ENCODE measurements at regions not wholly inside any gene's neighbourhood (a gene's known extent, or its start where the extent isn't known, plus 50 kb on each side); places are given as distances from the start of the nearest gene placed in this dataset.
"Not testable (repeated sequence)": the region's sequence is repeated elsewhere in the genome, so short reads cannot be mapped to it uniquely, and the experiment has no call there.

- no peak for DNase-seq
Measured at GRCh38 chr11:121936781-121937447, 179.1 kb downstream of the BLID start.

DNA sequence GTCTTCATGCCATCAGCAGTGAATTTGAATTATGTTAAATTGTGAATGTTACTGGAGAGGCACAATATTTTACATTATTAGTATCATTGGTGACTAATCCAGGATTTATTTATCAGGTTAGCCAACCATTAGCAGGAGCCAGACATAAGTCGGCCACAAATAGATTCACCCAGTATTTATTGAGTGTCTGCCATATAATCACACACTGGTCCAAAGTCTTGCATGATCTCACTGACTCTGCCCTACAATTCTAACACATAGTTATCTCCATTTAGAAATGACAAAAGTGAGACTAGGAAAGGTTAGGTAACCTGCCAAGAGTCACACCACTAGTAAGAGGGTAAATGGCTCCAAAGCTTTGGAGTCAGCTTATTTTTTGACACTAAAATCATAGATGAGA, 179.6 kb downstream of the BLID start:
- DNase-seq, result no peak

- DNase-seq, result no peak
Measured at GRCh38 chr11:121933694-121934093, 182.3 kb downstream of the BLID start.

DNA sequence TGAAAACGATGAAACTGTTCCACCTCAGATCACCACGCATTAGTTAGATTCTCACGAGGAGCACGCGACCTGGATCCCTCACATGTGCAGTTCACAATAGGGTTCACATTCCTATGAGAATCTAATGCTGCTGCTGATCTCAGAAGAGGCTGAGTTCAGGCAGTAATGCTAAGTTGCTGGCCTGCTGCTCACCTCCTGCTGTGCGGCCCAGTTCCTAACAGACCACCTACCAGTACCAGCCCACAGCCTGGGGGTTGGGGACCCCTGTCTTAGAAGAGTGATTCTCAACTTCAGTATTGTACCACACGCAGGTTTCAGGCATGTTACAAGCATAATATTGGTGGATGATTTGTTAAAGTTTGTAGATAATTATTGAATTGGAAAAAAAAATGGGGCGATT, 182.7 kb downstream of the BLID start:
- no peak for DNase-seq

DNA sequence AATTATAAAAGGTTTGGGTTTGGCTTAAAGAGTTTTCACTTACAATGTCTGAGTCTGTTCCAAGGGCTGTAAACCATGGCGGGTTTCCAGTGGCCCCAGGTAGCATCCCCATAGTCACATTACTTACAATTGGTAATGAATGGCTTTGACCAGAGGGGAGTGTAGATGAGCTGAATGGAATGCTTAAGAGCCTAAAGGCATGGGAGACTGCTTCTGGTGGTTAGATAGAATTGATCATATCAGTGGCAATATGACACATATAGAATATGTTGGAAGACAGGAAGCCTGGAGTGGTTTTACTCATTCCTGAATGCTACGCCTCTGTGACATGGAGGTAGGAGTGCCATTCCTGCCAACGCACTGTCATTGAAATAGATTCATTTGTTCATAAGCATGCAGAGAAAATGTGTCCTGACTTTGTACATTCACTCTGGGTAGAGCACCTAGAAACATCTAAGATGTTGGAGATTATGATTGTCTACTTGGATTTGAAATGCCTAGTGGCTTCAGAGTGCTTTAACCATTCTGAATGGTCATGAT, 183.3 kb downstream of the BLID start:
- DNase-seq, result no peak

DNA sequence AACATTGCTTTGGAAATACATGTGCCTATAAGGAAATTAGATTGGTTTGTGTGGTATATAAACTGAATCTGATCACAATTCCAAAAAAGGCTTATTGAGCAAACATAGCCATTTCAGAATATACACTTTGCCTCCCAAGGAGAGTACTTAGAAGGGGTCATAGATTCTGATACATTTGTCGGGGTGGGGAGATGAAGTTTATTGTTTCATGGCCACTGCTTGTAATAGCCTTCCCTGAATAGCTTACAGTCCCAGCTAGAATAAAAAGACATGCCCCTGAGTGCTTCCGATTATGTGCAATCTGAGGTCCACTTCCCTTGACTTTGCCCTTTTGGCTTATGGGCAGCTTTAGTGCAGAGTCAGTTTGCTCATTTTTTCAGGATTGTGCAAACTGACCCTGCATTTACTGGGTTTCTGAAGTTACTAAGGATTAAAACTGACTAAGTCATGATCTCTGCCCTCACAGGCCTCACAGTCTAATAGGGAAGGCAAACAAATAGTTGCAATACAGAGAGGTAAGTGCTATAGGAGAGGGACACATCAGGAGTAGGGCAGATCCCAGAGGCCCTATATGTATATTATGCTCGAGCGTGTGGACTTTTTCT, 184.2 kb downstream of the BLID start:
- DNase-seq, result no peak

- no peak for DNase-seq
Measured at GRCh38 chr11:121931121-121931520, 184.9 kb downstream of the BLID start.

DNA sequence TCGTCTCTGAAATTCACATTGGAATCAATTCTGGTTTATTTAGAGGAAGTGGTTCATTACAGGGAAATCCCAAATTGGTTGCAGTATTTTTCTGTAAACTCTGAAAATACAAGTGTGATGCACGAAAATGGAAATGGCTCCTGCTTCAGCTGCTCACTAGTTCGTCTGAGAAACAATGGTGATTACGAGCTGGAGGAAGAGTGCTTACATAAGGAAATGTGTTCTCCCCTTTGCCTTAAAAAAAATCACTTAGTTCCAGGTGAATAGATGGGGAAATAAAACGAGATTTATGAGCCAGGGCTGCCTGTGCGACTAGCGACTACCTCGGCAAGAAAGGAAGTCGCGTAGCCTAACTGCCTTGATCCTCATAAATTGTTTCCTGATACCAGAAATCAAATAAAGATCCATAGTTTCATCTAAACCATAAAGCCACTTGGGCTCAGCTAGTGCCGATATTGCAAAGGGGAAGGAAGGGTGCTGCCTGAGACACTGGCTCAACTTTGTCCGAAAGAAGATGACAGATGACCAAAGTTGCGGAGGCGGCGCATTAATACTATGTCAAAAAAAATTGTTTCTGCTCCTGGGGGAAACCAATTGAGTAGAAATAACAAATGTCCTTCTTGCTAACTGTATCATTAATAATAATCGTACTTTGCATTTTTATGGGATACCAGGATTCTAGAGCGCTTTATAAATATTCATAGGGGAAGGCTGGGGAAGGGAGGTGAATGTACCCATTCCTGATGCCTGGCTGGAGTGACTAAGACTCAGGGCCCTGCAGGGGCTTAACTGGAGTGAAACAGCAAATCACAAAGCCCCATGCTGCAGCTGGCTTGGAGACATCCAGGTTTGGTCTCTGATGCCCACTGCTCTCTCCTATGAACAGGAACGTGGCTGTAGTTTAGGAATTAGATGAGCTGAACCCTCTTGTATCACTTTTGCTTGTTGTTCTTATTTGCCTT, 185.7 kb downstream of the BLID start:
- DNase-seq, result no peak

DNA sequence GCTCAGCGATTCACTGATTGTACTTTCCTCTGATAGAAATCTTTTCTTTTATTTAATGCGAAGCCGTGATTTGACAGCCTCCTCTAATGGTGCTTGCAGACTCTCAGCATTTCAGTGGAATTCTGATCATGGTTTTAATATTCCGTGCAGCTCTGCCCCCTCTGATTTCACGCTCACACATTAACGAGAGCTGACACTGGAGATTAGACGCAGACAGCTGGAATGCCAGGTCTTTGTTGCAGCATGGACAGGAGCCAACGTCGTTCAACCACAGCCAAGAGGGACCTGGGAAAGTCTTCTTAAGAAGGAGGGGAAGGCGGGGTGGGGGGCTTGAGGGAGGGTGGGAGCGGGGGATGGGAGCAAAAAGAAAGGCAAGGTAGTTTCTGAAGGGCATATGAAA, 186.4 kb downstream of the BLID start:
- no peak for DNase-seq

GRCh38 chr11:121928597-121929580, 187.1 kb downstream of the BLID start:
- no peak for DNase-seq

GRCh38 chr11:121927789-121928188, 188.2 kb downstream of the BLID start:
- no peak for DNase-seq

DNA sequence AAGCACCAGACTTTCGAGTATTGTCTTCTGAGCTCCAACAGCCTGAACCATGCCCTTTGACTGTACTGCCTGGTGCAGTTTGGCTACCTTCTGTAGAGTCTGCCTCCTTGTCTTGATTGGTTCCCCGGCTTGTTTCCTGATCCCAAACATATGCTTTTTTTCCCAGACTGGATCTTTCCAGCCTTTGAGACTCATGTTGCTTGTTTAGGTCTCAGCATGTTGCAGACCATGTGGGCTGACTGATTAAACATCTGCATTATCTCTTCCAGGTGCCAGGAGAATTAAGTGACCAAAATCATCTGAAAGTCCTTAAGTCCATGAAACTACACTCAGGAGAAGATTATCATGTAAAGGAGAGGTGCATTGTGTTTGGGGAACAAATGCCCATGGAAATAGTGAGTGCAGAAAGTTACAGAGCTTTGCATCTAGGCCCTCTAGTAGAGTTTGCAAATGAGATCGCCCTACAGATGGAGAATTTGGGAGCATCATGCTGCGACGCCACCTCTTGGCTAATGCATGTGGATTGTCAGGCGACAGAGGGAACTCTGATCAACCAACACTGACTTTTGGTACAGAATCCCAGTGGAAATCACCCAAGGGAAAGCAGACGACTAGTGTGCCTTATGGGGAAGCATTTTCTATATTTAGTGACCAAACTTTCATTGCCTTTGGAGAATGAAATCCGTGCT, 188.8 kb downstream of the BLID start:
- DNase-seq, result no peak

GRCh38 chr11:121924191-121924590, 191.8 kb downstream of the BLID start:
- DNase-seq, result no peak

DNA sequence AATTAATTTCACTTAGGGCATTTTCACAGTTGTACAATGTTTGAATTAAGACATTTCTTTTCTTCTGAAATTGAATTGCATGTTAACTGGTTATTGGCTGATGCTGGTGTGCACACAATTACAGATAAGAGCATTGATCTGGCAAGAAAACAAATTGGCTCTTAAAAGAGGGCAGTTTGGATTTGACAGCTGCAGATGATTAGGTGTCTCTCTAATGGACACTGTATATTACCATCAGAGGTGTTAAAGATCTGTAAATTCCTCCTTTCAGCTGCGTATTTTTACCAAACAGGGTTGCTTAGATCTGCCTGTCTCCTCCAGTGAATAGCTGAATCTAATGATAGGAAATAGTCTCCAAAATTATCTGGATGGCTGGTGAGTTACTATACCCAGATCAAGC, 198.5 kb downstream of the BLID start:
- DNase-seq, result no peak

- DNase-seq, result no peak
Measured at GRCh38 chr11:121914508-121915059, 201.4 kb downstream of the BLID start.

GRCh38 chr11:121909596-121909995, 206.4 kb downstream of the BLID start:
- DNase-seq, result no peak

DNA sequence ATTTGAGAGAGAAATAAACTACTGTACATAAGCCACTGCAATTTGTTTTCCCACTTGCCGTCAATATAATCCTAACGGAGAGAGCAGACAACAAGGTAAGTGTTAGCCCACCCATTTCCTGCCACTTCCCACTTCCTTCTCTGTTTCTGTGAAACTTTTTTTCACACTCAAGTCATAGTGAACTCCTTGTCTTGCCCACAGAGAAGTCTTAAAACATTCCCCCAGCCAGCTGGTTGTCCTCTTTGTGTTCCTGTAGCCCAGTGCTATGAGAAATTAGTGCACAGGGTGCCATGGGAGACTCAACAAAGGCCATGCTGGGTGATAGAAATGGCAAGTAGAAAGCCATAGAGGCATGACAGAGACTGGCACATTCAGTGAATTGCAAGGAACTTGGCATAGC, 208.6 kb downstream of the BLID start:
- no peak for DNase-seq

DNA sequence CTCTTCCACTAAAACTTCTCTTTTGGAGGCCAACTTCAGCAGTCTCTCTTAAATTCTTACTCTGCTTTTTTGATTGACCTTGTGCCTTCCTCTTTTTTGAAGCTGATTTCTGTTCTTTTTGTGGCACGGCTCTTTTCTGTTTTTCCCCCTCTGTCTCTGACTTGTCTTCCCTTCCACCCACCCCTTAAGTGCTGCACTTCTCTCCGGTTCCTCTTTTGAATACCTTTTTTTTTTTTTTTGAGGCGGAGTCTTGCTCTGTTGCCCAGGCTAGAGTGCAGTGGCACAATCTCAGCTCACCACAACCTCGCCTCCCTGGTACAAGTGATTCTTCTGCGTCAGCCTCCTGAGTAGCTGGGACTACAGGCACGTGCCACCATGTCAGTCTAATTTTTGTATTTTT, 211.9 kb downstream of the BLID start:
- no peak for DNase-seq

DNA sequence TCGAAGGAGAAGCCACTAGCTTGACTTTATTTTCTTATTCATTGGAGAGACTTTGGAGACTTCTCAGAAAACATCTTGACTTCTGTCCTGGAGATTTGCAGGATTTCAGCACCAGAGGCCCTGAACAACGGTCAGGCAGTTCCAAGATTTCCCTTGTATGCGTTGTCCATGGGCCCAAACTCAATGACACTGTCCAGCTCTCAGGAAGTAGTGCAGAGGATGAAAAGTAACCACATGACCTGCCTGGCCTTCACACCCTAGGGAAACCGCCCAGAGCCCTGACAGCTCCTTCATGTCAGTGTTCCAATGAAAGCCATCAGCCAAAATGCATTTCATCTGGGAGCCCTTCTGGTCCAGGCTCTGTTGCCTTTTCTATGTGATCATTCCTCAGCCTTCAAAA, 214.1 kb downstream of the BLID start:
- no peak for DNase-seq

DNA sequence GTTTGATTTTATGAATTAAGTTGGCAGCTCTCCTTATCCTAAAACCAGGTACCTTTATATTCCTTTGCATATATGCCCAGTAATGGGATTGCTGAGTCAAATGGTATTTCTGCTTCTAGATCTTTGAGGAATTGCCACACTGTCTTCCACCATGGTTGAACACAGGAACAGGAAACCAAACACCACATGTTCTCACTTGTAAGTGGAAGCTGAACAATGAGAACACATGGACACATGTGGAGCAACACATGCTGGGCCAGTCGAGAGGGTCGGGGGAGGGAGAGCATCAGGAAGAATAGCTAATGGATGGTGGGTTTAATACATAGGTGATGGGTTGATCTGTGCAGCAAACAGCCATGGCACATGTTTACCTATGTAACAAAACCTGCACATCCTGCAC, 214.6 kb downstream of the BLID start:
- DNase-seq, result not testable (repeated sequence)

- no peak for DNase-seq
Measured at GRCh38 chr11:121899520-121899919, 216.5 kb downstream of the BLID start.

Data from hematopoietic multipotent progenitor cell treated with erythropoietin and hydrocortisone succinate and interleukin-3 and kit ligand, for 6 days (in vitro differentiated cells).